ENCODE measurements at regions not wholly inside any gene's neighbourhood (a gene's known extent, or its start where the extent isn't known, plus 50 kb on each side); places are given as distances from the start of the nearest gene placed in this dataset.
"Not testable (repeated sequence)": the region's sequence is repeated elsewhere in the genome, so short reads cannot be mapped to it uniquely, and the experiment has no call there.

DNA sequence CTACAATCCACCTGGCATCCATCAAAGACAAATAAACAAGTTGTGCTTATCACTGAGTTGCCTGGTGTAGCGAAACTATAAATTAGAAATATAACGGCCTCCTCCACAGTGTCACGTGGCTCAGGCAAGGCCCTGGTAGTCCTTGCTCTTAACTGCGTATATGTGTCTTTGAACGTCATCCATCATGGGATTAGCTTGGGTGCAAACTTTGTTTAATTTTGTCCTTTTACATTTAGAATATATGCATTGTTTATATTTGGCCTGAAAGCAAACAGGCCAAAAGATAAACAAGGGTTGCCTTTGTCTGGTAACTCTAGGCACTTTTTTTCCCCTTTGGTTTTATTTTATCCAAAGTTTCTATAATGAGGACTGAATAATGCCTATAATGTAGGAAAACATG lies 184.9 kb downstream of the KIT start:
- DNase-seq, result no peak

DNA sequence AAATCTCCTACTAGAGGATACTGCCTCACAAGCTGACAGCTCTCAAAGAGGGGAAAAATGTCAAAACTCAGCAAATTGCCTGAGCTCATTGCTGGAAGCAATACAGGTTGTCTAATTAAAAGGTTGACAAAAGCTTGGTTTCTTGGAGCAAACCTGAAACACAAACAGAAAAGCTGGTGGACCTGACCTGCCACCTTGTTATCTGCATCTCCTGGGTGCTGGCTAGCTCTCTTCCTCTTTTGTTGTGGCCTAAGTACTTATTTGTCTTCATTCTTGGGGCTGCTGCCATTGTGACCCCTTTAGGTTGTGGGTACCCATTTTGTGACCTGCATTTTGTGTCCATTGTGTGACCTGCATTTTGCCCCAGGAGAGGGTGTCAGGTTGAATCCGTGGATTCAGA lies 184.5 kb downstream of the KIT start:
- DNase-seq, result no peak

GRCh38 chr4:54840992-54841768 lies 183.4 kb downstream of the KIT start:
- peak; percentile 32 for DNase-seq

DNA sequence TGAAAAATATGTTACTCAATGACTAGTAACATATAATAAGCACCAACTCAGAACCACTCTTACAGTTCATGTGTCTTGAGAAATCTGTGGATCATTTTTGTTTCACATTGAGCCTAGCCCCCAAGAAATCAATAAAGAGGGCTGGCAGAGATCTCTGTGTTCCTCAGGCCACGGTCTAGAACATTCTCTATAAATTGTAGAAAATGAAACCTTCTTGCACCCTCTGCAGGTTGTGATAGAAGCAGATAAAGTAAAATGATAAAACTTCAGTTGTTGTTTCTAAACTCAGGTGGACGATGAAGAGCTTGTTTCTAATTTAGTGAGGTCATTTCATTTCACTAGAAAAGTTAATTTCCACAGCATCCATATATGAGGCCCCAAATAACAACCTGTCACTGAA lies 182.7 kb downstream of the KIT start:
- DNase-seq, result no peak

DNA sequence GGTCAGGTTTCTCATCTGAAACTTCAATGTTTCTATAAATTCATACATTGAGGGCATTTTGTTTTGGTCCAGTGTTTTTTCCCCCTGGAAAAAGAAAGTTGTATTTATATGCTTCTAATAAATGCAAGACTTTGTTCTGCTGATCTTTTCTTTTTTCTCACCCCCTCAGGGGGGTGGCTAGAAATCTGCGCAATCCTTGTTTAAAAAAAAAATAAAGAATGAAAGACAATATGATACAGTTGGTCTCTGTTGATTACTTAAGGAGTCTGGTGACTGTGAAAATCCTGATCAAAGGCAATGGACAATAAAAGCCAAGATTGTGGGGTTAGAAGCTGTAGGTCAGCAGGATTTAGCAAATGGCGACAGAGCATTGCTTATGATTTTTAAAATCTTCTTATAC lies 180.5 kb downstream of the KIT start:
- no peak for DNase-seq

DNA sequence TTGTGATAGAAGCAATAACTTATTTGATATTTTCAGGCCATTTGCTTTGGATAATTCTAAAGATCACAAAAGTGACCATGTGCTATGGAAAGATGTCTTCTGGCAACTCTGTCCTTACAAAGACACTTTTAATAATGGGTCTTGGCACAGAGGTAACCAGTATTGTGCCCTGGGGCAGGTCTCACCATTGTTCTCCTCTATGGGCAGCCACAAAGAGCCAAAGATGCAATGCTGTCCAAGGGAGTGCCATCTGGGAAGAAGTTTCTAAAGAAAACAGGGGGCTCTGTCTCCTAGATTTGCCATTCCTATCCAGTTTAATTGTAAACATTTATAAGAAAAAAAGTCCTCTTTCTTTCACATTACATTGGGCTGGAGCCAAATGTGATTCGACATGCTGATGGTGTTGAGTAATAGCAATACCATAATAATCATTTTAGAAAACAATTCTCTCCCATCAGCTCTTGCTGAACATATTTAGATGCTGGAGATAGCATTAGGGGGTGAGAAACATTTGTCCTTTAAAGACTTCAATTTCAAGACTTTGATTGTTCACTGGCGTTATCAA lies 179.9 kb downstream of the KIT start:
- DNase-seq, result no peak

DNA sequence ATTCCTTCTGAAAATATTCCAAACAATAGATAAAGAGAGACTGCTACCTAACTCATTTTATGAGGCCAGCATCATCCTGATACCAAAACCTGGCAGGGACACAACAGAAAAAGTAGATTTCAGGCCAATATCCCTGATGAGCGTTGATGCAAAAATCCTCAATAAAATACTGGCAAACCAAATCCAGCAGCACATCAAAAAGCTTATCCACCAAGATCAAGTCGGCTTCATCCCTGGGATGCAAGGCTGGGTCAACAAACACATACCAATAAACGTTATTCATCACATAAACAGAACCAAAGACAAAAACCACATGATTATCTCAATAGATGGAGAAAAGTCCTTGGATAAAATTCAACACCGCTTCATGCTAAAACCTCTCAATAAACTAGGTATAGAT lies 170.6 kb downstream of the KIT start:
- DNase-seq, result not testable (repeated sequence)

GRCh38 chr4:54823616-54824015 lies 165.9 kb downstream of the KIT start:
- no peak for DNase-seq

DNA sequence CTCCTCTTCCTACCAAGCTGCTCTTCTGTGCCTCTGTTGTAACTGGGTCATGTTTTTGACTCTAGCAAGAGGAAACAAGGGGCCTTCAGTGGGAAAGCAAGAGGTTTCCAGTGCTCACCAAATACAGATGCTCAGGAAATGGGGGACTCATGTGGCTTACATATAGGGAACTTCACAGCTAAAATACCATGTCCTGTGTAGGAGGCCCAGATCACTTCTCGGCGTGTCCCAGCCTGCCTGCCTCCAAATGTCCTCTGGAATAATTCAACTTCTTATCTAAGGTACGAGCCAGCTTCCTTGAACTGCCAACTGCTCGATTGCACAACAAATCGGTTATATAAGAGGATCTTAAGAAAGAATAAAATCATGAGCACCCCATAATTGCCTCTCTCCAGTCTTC lies 161.3 kb downstream of the KIT start:
- no peak for DNase-seq

GRCh38 chr4:54818481-54818880 lies 160.7 kb downstream of the KIT start:
- no peak for DNase-seq

DNA sequence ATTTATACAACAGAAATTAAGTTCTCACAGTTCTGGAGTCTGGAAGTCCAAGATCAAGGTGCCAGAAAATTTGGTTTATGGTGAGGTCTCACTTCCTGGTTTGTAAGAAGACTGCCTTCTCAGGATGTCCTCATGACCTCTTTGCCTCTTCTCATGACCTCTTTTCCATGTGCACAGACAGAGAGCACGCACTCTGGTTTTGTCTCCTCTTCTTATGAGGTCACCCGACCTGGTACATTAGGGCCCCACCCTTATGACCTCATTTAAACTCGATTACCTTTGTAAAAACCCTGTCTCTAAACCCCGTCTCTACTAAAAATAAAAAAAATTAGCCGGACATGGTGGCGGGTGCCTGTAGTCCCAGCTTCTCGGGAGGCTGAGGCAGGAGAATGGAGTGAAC lies 155.9 kb downstream of the KIT start:
- no peak for DNase-seq

DNA sequence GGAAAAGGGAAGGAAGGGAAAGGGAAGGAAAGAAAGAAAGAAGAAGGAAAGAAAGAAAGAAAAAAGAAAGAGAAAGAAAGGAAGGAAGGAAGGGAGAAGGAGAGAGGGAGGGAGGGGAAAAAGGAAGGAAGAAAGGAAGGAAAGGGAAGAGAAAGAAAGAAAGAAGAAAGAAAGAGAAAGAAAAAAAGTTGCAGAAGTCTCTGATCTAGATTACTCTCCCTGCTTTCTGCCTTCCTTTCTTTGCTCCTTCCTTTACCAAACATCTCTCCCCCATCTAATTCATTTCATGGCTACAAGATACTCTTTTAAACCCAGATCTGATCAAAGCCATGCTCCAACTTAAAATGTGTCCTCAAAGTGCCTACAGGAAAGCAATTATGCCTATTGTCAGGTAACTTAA lies 148.6 kb downstream of the KIT start:
- DNase-seq, result no peak

DNA sequence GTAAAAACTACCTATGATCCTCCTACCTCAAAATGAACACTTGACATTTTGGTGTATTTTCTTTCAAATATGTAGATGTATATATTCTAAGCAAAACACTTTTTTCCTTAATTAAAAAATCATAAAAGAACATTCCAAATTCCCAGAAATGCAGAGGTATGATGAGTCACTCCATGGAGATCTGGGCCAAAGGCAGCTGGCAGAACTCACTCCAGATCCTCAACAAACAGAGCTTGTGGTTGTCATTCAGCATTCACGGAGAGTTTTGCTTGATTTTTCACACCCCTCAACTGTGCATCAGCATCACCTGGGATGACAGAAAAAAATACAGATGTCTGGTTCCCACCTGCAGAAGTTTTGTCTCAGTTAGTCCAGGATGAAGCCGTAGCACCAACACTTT lies 144.6 kb downstream of the KIT start:
- DNase-seq, result peak; percentile 28

DNA sequence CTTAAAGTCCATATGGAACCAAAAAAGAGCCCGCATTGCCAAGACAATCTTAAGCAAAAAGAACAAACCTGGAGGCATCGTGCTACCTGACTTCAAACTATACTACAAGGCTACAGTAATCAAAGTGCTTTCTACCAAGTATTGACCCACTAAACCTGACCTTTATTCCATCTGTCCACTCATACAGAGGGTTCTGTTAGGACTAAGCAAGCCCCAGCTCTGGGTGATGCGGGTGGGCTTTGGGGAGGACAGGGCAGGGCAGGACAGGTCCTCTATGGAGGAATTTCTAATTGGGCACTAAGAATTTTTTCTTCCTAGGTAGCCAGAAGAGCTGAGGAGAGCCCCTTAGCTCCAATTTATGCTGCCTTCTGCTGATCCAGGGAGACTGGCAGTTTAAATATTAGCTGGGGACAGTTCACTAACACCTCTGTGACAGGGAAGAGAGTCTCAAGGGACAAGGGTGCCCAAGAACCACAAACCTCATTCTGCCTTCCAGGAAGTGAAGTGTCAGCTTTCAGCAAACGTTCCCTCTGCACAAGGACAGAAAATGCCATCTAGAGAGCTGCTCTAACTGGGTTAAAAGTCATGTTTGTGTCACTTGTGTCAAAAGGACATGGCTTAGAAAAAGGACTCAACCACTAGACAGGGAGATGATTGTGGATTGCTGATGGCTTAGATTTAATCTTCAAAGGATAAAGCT lies 143.2 kb downstream of the KIT start:
- no peak for DNase-seq

GRCh38 chr4:54794579-54794978 lies 136.8 kb downstream of the KIT start:
- no peak for DNase-seq

GRCh38 chr4:54793856-54794422 lies 136.2 kb downstream of the KIT start:
- DNase-seq, result no peak

Data from fibroblast of upper back skin (primary cell).